Left renal cortex interstitium (tissue), 4 donors: ENCODE measurements at regions not wholly inside any gene's neighbourhood (a gene's known extent, or its start where the extent isn't known, plus 50 kb on each side); places are given as distances from the start of the nearest gene placed in this dataset.

ENCODE experiments used
- DNase-seq, 4 donors: peaks; one replicate each; pipeline ENCODE4 v3.0.0-alpha.2; 2013; ENCODE audit warnings: low read depth in 4 of 4, low spot score in 2 of 4, missing footprints in 1 of 4

- no peak for DNase-seq
These were observed 115.3 kb downstream of the ADSS2 start for GRCh38 chr1:244336232-244336899.

- no peak for DNase-seq
These were observed 113.9 kb downstream of the ADSS2 start for GRCh38 chr1:244337839-244338238.

- DNase-seq: no peak
These were observed 112.5 kb downstream of the ADSS2 start for GRCh38 chr1:244339073-244339692.

- DNase-seq: no peak
These were observed 111.9 kb downstream of the ADSS2 start for GRCh38 chr1:244339776-244340175.

- no peak for DNase-seq
These were observed 111.3 kb downstream of the ADSS2 start for GRCh38 chr1:244340396-244340795.

GRCh38 chr1:244341455-244342450, 110.0 kb downstream of the ADSS2 start:
- DNase-seq: no peak

- no peak for DNase-seq
These were observed 107.7 kb downstream of the ADSS2 start for GRCh38 chr1:244344001-244344400.

GRCh38 chr1:244346972-244347618, 104.6 kb downstream of the ADSS2 start:
- DNase-seq: no peak

- DNase-seq: no peak
These were observed 103.8 kb downstream of the ADSS2 start for GRCh38 chr1:244347942-244348341.

- DNase-seq: no peak
These were observed 102.6 kb downstream of the ADSS2 start for GRCh38 chr1:244349103-244349531.

GRCh38 chr1:244349581-244350001, 102.1 kb downstream of the ADSS2 start:
- no peak for DNase-seq

GRCh38 chr1:244350027-244350426, 101.7 kb downstream of the ADSS2 start:
- DNase-seq: no peak

- DNase-seq: no peak
These were observed 99.4 kb downstream of the ADSS2 start for GRCh38 chr1:244352156-244352830.

GRCh38 chr1:244353551-244354091, 98.1 kb downstream of the ADSS2 start:
- DNase-seq: no peak

GRCh38 chr1:244354810-244355278, 96.9 kb downstream of the ADSS2 start:
- no peak for DNase-seq

- DNase-seq: no peak
These were observed 95.3 kb downstream of the ADSS2 start for GRCh38 chr1:244356376-244356775.
